ENCODE measurements at regions not wholly inside any gene's neighbourhood (a gene's known extent, or its start where the extent isn't known, plus 50 kb on each side); places are given as distances from the start of the nearest gene placed in this dataset.

DNA sequence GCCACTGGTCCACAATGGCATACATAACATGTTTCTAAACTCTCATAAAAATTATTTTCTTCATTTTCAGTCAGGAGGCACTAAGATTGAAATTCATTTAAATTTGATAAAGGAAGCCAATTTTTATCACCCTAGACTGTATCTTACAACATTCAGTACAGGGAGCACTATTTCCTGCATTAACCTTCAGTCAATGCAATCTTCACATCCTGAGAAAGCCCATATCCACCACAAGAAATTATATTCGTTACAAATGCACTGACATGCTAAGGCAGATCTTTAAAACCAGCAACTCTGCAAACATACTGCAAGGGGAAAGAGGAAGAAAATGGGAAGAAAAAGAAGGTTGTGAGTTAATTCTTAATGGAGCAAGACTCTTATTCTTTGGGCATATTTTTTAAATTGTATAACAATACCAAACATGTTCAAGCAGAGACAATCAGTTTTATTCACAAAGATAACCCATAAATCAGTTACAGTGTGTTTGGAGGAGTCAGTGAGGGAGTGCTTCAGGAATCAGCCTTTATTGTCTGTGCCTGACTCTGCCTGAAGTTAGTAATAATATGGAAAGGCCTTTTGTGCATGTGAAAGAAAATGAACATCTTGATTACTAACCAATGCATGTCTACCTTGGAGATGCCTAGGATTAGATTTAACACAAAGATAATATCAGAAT is 370.1 kb downstream of the FBXO15 start:
- TF ChIP-seq, protein P1, sequence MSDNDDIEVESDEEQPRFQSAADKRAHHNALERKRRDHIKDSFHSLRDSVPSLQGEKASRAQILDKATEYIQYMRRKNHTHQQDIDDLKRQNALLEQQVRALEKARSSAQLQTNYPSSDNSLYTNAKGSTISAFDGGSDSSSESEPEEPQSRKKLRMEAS (IDR thresholded peaks at IDR 0.05) = no peak
- TF ChIP-seq, protein P2, sequence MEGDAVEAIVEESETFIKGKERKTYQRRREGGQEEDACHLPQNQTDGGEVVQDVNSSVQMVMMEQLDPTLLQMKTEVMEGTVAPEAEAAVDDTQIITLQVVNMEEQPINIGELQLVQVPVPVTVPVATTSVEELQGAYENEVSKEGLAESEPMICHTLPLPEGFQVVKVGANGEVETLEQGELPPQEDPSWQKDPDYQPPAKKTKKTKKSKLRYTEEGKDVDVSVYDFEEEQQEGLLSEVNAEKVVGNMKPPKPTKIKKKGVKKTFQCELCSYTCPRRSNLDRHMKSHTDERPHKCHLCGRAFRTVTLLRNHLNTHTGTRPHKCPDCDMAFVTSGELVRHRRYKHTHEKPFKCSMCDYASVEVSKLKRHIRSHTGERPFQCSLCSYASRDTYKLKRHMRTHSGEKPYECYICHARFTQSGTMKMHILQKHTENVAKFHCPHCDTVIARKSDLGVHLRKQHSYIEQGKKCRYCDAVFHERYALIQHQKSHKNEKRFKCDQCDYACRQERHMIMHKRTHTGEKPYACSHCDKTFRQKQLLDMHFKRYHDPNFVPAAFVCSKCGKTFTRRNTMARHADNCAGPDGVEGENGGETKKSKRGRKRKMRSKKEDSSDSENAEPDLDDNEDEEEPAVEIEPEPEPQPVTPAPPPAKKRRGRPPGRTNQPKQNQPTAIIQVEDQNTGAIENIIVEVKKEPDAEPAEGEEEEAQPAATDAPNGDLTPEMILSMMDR (IDR thresholded peaks at IDR 0.05; ENCODE audit: low read depth, low read length, missing input control) = no peak
- TF ChIP-seq RAD21 (IDR thresholded peaks at IDR 0.05) (no peak), YY1 (IDR thresholded peaks at IDR 0.05) (no peak), SP1 (IDR thresholded peaks at IDR 0.05) (no peak), EGR1 (IDR thresholded peaks at IDR 0.05; ENCODE audit: low read depth in 2 of 2) (no peak), FOXA2 (IDR thresholded peaks at IDR 0.05) (no peak), GABPA (IDR thresholded peaks at IDR 0.05 in 1 of 2, conservative IDR thresholded peaks at IDR 0.05 in 1 of 2) (no peak), HNF4A (conservative IDR thresholded peaks at IDR 0.05) (no peak), RXRA (IDR thresholded peaks at IDR 0.05) (no peak)

All from liver (tissue), 3 donors.